ENCODE measurements at regions not wholly inside any gene's neighbourhood (a gene's known extent, or its start where the extent isn't known, plus 50 kb on each side); places are given as distances from the start of the nearest gene placed in this dataset.
"Not testable (repeated sequence)": the region's sequence is repeated elsewhere in the genome, so short reads cannot be mapped to it uniquely, and the experiment has no call there.

DNA sequence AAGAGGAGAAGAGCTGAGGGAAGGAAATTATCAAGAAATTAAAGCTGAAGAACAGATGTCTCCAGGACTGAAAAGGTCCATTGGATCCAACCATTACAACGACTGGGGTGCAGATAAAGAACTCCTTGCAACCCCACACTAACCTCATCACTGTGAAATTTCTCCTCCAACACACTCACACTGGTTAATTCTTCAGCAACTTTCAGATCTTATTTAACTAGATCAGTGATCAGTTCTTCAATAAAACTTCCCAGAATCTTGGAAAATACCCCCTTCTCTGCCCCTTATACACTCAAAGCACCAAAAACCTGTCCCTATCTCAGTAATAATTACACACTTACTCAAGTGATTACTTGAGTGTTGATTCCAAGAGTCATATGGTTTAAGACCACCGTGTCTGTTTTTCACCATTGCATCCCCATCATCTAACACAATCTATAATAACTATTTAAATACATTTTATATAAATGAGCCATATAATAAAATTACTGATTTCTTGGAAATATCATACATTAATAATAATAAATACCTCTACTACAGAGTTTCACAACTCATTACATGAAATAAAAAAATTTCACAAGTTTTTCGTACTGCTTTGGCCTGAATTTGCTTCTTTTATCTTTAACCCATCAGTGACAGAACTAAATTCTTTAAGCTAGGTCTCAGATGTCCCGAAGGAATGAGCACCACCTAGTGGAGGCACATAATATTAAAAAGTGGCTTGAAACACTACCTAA lies 123.7 kb downstream of the MPP7 start:
- no peak overlapping the region for H3K27ac ChIP-seq
- TF ChIP-seq, protein P1, sequence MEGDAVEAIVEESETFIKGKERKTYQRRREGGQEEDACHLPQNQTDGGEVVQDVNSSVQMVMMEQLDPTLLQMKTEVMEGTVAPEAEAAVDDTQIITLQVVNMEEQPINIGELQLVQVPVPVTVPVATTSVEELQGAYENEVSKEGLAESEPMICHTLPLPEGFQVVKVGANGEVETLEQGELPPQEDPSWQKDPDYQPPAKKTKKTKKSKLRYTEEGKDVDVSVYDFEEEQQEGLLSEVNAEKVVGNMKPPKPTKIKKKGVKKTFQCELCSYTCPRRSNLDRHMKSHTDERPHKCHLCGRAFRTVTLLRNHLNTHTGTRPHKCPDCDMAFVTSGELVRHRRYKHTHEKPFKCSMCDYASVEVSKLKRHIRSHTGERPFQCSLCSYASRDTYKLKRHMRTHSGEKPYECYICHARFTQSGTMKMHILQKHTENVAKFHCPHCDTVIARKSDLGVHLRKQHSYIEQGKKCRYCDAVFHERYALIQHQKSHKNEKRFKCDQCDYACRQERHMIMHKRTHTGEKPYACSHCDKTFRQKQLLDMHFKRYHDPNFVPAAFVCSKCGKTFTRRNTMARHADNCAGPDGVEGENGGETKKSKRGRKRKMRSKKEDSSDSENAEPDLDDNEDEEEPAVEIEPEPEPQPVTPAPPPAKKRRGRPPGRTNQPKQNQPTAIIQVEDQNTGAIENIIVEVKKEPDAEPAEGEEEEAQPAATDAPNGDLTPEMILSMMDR (IDR thresholded peaks at IDR 0.05): peak; percentile 86
- TF ChIP-seq ZFX (IDR thresholded peaks at IDR 0.05; ENCODE audit: borderline replicate concordance): no peak

DNA sequence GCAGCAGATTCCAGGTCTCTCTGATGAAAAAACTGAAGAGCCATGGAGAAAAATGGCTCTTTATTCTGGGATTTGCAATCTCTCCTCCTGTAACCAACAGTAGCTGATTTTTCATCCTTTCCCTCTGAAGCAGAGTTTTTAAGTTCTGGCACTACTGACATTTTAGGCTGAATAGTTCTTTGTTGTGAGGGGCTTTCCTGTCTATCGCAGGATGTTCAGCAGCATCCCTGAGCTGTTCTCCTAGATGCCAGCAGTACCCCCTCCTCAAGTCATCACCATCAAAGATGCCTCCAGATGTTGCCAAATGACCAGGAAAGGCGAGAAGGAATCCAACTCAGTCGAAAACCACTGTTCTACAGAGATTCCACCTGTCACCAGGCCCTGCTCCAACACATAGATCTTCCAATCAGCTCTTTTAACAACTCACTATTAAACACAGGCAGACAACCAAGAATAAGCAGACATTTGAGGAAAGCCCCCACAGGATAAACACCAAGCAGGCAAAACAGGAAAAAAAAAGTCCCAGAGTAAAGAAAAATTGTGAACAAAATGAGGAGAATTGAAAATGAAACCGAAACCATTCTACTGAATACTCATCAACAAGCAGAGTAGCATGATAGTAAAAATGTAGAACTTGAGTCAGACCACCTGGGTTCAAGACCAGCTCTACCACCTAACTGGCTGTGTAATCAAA lies 124.8 kb downstream of the MPP7 start:
- no peak for TF ChIP-seq ZFX (IDR thresholded peaks at IDR 0.05; ENCODE audit: borderline replicate concordance)
- TF ChIP-seq, protein P1 (IDR thresholded peaks at IDR 0.05): no peak
- no peak overlapping the region for H3K27ac ChIP-seq

DNA sequence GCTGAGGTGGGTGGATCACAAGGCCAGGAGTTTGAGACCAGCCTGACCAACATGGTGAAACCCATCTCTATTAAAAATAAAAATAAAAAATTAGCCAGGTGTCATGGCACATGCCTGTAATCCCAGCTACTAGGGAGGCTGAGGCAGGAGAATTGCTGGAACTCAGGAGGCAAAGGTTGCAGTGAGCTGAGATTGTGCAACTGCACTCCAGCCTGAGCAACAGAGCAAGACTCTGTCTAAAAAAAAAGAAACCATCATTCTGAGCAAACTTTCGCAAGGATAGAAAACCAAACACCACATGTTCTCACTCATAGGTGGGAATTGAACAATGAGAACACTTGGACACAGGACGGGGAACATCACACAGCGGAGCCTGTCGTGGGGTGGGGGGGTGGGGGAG lies 126.4 kb downstream of the MPP7 start:
- H3K27ac ChIP-seq: not testable (repeated sequence)

DNA sequence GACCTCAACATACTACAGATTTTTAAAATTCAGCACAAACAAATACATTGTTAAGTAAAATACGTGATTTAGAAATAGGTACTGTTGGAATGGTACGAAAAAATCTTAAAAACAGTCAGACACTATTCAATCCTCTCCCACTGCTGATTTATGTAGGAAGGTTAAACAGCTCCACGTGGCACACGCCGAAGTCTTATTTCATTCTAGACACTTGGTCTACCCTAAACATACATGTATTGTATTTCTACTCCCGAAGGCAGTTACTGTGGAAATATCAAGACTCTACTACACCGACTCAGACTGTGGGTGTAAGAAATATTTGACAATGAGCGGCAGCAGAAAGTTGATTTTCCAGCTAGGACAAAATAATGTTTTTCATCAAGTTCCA lies 130.6 kb downstream of the MPP7 start:
- TF ChIP-seq, protein P1 (IDR thresholded peaks at IDR 0.05): no peak
- TF ChIP-seq ZFX (IDR thresholded peaks at IDR 0.05; ENCODE audit: borderline replicate concordance): no peak
- no peak overlapping the region for H3K27ac ChIP-seq

DNA sequence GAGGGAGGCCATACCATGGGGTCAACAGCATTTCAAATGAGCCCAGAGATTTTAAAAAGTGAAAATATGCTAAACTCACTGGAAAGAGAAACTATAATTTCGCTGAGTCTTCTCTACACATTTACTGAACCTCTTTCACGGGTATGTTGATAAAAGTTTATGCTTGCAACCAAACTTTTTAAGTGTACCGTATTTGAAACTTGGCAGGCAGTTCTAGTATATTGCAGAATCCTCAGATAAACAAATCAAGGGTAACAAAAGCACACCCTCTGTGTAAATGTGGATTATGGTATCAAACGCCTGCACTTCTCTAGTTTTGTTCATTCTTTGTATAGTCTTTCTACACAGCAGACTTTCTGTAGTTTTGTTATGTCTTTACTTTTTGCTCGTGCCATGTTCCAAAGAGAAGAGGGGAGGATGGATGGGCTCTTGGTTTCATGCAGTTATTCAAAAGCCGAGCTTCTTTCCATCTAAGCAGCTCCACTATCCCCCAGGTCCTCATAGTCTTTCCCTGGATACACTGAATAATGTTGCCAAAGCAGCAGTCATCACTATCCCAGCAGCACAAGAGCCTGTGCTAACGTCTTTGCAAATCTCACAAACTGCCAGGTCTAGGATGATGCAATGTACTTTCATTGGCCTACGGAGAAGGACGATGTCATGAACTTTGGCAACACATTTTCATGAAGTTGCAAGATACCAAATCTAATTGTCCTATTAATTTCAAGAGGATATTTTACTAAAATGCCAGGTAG lies 131.2 kb downstream of the MPP7 start:
- H3K27ac ChIP-seq: no peak overlapping the region
- TF ChIP-seq, protein P1 (IDR thresholded peaks at IDR 0.05): no peak

DNA sequence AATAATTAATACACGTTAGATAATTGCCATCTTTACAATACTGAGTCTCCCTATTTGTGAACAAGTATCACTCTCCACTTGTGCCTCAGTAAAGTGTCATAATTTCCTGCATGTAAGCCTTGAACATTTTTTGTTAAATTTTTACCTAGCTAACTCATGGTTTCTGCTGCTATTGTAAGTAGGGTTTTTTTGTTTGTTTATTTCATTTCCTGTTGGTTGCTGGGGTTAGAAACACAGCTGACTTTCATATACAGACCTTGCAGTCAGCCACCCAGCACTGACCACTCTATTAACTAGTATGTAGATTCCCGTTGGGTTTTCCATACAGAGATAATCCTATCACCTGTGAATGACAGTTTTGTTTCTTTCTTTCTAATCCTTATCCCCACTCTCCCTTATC lies 133.3 kb downstream of the MPP7 start:
- TF ChIP-seq, protein P1 (IDR thresholded peaks at IDR 0.05): no peak
- TF ChIP-seq ZFX (IDR thresholded peaks at IDR 0.05; ENCODE audit: borderline replicate concordance): no peak

DNA sequence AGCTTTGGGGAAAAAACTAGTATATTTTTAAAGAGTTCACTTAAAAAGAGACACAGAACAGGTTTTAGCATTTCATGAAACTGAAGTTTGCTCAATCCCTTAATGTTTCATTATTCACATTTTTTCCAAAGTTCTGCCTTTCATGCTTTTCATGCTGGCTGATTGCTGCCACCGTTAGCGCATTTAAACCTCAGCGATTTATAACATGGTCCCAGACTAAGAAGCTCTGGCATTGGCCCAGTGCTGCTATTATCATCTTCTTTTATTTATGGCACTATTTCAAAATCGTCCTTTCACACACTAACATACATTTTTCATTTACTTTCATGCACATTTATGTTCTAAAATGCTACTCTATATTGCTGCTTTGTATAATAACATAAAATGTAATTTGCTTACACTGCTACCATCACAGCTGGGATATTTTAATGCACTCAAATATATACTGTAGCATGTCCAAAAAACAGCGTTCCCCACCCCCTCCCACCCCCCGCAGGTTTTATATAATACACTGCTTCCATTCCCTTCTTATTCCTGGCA lies 141.9 kb downstream of the MPP7 start:
- TF ChIP-seq, protein P1 (IDR thresholded peaks at IDR 0.05): no peak
- TF ChIP-seq ZFX (IDR thresholded peaks at IDR 0.05; ENCODE audit: borderline replicate concordance): no peak
- no peak overlapping the region for H3K27ac ChIP-seq

More for the DNA sequence above, 133.3 kb downstream of the MPP7 start:
- H3K27ac ChIP-seq: no peak overlapping the region

Data from 22Rv1 (cell line).